Adrenal gland (tissue), 9 donors: ENCODE measurements at regions not wholly inside any gene's neighbourhood (a gene's known extent, or its start where the extent isn't known, plus 50 kb on each side); places are given as distances from the start of the nearest gene placed in this dataset.

Source experiments
- DNase-seq, 7 donors: peaks; one replicate each; pipeline ENCODE4 v3.0.0-alpha.2; 2019 to 2020
- H3K27ac ChIP-seq, 5 donors: fragments of 200-600 bp; sonication (generic) in 4 of 5; 1 replicate in 3 of 5; 2 replicates in 2 of 5; pipeline versions ENCODE4 v1.5.1 to v1.8.0; 2016 to 2020; ENCODE audit warnings: mild to moderate bottlenecking in 1 of 5
- H3K27me3 ChIP-seq: fragments of 200-600 bp; 2 replicates; pipeline ENCODE4 v1.8.0; 2021
- H3K36me3 ChIP-seq, 2 donors: fragments of 200-600 bp; replicated peaks in 1 of 2; 1 replicate in 1 of 2; 2 replicates in 1 of 2; pipeline versions ENCODE4 v1.5.1 to v1.8.0; 2018 to 2022
- H3K4me1 ChIP-seq, 2 donors: fragments of 200-600 bp; replicated peaks in 1 of 2; 1 replicate in 1 of 2; 2 replicates in 1 of 2; pipeline versions ENCODE4 v1.5.1 to v1.8.0; 2018 to 2021
- H3K4me3 ChIP-seq, 4 donors: fragments of 200-600 bp; sonication (generic) in 3 of 4; one replicate each; pipeline ENCODE4 v1.5.1; 2016 to 2018
- H3K9me3 ChIP-seq, 3 donors: fragments of 200-600 bp; sonication (generic) in 1 of 3; replicated peaks in 1 of 3; 1 replicate in 2 of 3; 2 replicates in 1 of 3; pipeline versions ENCODE4 v1.5.1 to v1.8.0; 2016 to 2021
- CTCF ChIP-seq, 6 experiments: fragments of 450-650 bp in 4 of 6; fragments of 200-600 bp in 2 of 6; sonication (generic) in 1 of 6; IDR thresholded peaks; 1 replicate in 5 of 6; 2 replicates in 1 of 6; pipeline versions ENCODE4 v1.5.1 to v1.8.0; 2016 to 2021; ENCODE audit warnings: antibody characterized with exemption in 6 of 6, mild to moderate bottlenecking in 2 of 6, moderate library complexity in 1 of 6
- POLR2A ChIP-seq, 2 donors: fragments of 450-650 bp; IDR thresholded peaks; one replicate each; pipeline ENCODE4 v1.6.1; 2017; ENCODE audit warnings: antibody characterized with exemption in 2 of 2, mild to moderate bottlenecking in 2 of 2, moderate library complexity in 1 of 2
- WGBS, 4 donors: extraction: QIAGEN DNeasy Blood & Tissue Kit in 2 of 4; methylation state at CpG; one replicate each; pipeline versions ENCODE4 v1.1.5 to v1.1.7; 2013 to 2017; 5-methylcytosine and 5-hydroxymethylcytosine counted together
- intact Hi-C, 2 donors: fragments of 100-400 bp; cut with DNase I; formaldehyde crosslinking; loops; one replicate each; pipeline versions ENCODE4 v1.14.1 to v1.15.0; 2022 to 2023
- donor health status: healthy with polysubstance abuse.
- donor health status: Bipolar disorder and iron deficiency.
- donor health status: DM: yes; HTN: yes; CAD: no.
- donor health status: DM: no; HTN: no; CAD: no.
- donor health status: DM: no; HTN: no; CAD: no.

GRCh38 chr5:39720136-39720535 is 295.4 kb upstream of the DAB2 start:
- 81 to 91% (median 86%) methylated on average over 3 of the region's 3 CpGs for WGBS, 4 donors

GRCh38 chr5:39717176-39717897 is 292.6 kb upstream of the DAB2 start:
- no peak for DNase-seq
- TF ChIP-seq CTCF (IDR thresholded peaks at IDR 0.05) (no peak), POLR2A (IDR thresholded peaks at IDR 0.05) (no peak)
- H3K27me3 ChIP-seq = no peaks in the 10 kb centered on the region
- H3K4me1 ChIP-seq = peaks cover 0 to 5% of the 10 kb centered on the region in 2 donors
- no peak overlapping the region for H3K4me3 ChIP-seq
- H3K36me3 ChIP-seq = no peaks in the 10 kb centered on the region
- intact Hi-C loops = no loop called here
- WGBS, 4 donors = 75 to 78% (median 76%) methylated on average over 2 of the region's 2 CpGs
- no peaks in the 10 kb centered on the region for H3K9me3 ChIP-seq
- no peak overlapping the region for H3K27ac ChIP-seq

More at GRCh38 chr5:39720136-39720535, 295.4 kb upstream of the DAB2 start:
- Histone ChIP-seq H3K36me3 (no peaks in the 10 kb centered on the region), H3K4me1 (no peaks in the 10 kb centered on the region), H3K27ac (no peak overlapping the region), H3K4me3 (no peak overlapping the region), H3K9me3 (no peaks in the 10 kb centered on the region), H3K27me3 (no peaks in the 10 kb centered on the region)
- DNase-seq = no peak
- no peak for TF ChIP-seq CTCF (IDR thresholded peaks at IDR 0.05)
- no peak for TF ChIP-seq POLR2A (IDR thresholded peaks at IDR 0.05)
- intact Hi-C loops = no loop called here

- no peaks in the 10 kb centered on the region for H3K36me3 ChIP-seq
- intact Hi-C loops = no loop called here
- TF ChIP-seq CTCF (IDR thresholded peaks at IDR 0.05) = peak in 2 of 6 experiments; percentile 22 to 29
- no peak for TF ChIP-seq POLR2A (IDR thresholded peaks at IDR 0.05)
- no peaks in the 10 kb centered on the region for H3K27me3 ChIP-seq
- WGBS, 4 donors = 34 to 58% (median 45%) methylated on average over 2 of the region's 2 CpGs
- H3K9me3 ChIP-seq = no peaks in the 10 kb centered on the region
- peak in 6 of 7 donors; percentile 16 to 26 (median 22) for DNase-seq
- no peak overlapping the region for H3K4me3 ChIP-seq
- H3K4me1 ChIP-seq = peaks cover 0 to 5% of the 10 kb centered on the region in 2 donors
- no peak overlapping the region for H3K27ac ChIP-seq
Observed at GRCh38 chr5:39716532-39717028, 291.8 kb upstream of the DAB2 start.

- no peaks in the 10 kb centered on the region for H3K36me3 ChIP-seq
- 32 to 39% (median 37%) methylated on average over 2 of the region's 2 CpGs for WGBS, 4 donors
- intact Hi-C loops = loop anchor here in 1 of 2 donors (5.0 kb wide), 1 partner anchor 973 kb away; no protein-coding TSS in a partner anchor
- no peak for TF ChIP-seq POLR2A (IDR thresholded peaks at IDR 0.05)
- peak; percentile 42 to 73 (median 60) for TF ChIP-seq CTCF (IDR thresholded peaks at IDR 0.05)
- peaks cover 0 to 5% of the 10 kb centered on the region in 2 donors for H3K4me1 ChIP-seq
- H3K9me3 ChIP-seq = no peaks in the 10 kb centered on the region
- no peaks in the 10 kb centered on the region for H3K27me3 ChIP-seq
- no peak overlapping the region for H3K27ac ChIP-seq
- DNase-seq = peak; percentile 14 to 66 (median 32)
- H3K4me3 ChIP-seq = no peak overlapping the region
Observed at GRCh38 chr5:39714036-39714698, 289.4 kb upstream of the DAB2 start.
